Left lobe of liver (tissue), 2 donors: ENCODE measurements at regions not wholly inside any gene's neighbourhood (a gene's known extent, or its start where the extent isn't known, plus 50 kb on each side); places are given as distances from the start of the nearest gene placed in this dataset.

Experiments
- ATAC-seq: fragments of 200-7000 bp; cut with Tn5 transposase; one replicate; pipeline ENCODE4 v1.9.1; 2020; ENCODE audit warnings: mild to moderate bottlenecking, moderate library complexity
- DNase-seq: peaks from one replicate; pipeline ENCODE4 v3.0.0-alpha.2; 2020; ENCODE audit warnings: low spot score
- donor health status: DM: no; HTN: no; CAD: no; lungs with moderate emphysema.
- donor health status: DM: no; HTN: yes; CAD: no.

DNA sequence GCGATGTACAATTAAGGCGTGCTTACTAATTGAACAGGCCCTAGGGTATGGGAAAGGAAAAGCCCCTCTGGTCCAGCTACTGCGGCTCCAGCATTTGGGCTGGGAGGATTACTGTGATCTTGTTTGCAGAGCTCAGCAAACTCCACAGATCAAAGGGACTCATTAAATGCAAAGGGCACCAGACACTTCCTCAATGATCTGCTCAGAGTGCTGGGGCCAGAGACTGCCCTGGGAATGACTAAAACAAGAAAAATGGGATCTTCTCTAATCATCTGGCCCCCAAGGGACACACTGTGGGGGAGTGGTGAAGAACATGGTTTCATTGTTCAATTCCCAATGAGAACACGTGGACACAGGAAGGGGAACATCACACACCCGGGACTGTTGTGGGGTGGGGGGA, 85.0 kb downstream of the MARCHF4 start:
- ATAC-seq: no peak

GRCh38 chr2:216286616-216287231, 85.6 kb downstream of the MARCHF4 start:
- ATAC-seq (no peak), DNase-seq (no peak)

More for the DNA sequence above, 85.0 kb downstream of the MARCHF4 start:
- no peak for DNase-seq

- no peak for ATAC-seq
- DNase-seq: no peak
Observed at GRCh38 chr2:216285701-216286100, 86.6 kb downstream of the MARCHF4 start.

GRCh38 chr2:216284708-216285107, 87.6 kb downstream of the MARCHF4 start:
- no peak for DNase-seq
- ATAC-seq: no peak

GRCh38 chr2:216283038-216283900, 89.0 kb downstream of the MARCHF4 start:
- DNase-seq: no peak
- ATAC-seq: peak; percentile 34

GRCh38 chr2:216281876-216282275, 90.4 kb downstream of the MARCHF4 start:
- ATAC-seq: no peak
- DNase-seq: no peak

- ATAC-seq (no peak), DNase-seq (no peak)
Observed at GRCh38 chr2:216281316-216281715, 91.0 kb downstream of the MARCHF4 start.

- ATAC-seq: no peak
- DNase-seq: no peak
Observed at GRCh38 chr2:216279459-216279858, 92.8 kb downstream of the MARCHF4 start.

DNA sequence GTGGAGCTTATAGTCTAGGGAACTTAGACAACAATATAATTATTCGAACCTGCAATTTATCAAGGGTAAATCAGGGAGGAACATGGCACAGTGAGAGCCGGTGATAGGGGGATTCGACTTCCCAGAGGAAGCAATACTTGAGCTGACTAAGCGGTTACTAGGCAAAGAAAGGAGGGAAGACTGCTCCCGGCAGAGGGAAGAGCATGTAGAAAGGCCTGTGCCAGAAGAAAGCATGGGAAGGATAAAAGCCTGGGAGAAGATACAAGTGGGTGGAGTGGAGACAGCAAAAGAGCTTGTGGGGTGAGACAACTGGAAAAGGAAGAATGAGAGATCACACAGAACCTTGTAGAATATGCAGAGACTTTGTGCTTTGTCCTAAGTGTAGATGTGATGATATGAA, 93.3 kb downstream of the MARCHF4 start:
- DNase-seq: no peak
- no peak for ATAC-seq

DNA sequence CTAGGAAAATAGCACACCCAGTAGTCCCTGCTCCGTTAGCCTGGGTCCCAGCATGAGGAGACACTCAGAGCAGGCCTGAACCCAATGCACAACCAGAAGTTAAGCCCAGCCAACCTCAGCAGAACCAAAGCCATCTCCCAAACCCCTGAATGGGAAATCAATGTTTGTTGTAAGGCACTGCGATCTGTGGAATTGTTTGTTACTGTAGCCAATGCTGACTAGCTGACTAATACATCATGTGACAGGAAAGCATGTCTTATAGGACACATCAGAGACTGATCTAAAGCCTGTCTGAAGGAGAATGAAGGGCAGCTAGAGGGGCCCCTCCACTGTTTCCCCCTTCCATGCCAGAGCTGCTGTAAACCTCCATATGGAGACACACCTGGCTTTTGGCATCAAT, 96.4 kb downstream of the MARCHF4 start:
- DNase-seq (no peak), ATAC-seq (no peak)

DNA sequence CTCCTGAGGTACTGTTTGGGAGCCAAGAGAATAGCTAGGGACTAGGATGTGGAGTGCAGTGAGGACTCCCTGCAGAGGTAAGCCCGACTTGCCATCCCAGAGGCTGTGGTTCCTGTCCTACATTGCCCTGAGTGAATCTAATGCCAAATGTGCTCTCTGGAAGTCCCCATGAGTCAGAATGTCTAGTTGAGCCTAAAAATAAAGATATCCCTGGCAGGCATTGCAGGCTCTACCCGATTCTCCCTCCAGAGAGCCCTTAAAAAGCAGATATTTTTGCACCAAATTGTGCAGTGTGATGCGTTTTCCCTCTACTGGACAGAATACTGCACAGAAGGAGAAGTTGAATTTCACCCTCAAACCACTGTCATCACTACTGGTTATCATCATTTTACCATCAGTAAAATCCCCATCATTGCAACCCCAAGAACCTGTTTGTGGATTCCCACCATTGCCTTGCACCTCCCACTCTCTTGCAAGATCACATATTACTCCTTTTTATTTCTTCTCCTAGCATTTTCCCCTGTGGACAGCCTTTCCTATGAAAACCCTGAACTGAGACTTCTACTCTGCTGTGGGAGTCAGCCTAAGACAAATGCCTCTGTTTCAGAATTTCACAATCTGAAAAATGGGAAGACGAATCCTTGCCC, 98.0 kb downstream of the MARCHF4 start:
- ATAC-seq: no peak
- no peak for DNase-seq

DNA sequence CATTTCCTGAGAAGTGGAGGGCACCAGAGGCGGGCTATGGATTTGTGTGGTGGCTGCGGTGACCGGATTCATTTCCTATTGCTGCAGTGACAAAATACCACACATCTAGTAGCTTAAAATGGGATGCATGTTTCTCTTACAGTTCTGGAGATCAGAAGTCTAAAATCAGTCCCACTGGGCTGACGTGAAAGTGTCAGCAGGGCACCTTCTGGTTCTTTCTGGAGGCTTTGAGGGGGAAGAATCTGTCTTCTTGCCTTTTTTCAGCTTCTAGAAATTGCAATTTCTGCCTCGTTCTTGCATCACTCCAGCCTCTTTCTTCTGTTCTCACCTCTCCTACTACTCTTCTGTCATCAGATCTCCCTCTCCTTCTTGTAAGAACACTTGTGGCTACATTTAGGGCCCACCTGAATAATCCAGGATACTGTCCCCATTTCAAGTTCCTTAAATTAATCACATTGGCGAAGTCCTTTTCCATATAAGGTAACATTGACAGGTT, 111.2 kb downstream of the MARCHF4 start:
- no peak for DNase-seq
- no peak for ATAC-seq

- DNase-seq (no peak), ATAC-seq (no peak)
Observed at GRCh38 chr2:216260629-216261028, 111.7 kb downstream of the MARCHF4 start.

DNA sequence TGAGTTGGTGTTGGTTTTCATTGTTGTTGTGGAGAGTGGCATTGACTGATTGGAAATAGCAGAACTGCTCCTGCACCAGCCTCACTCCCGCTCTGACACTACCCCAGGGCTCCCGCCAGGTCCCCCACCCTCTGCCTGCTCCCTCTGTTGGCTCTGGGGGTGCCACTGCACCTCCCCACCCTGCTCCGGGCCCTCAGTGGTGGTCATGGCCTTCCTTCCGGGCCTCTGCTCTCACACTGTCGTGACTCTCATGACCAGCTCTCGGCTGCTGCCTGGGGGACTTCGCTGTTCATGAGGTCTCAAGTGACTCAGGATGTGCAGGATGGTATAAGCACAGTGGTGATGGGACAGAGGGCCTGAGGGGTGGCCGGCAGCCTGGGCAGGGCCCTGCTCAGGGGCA, 113.2 kb downstream of the MARCHF4 start:
- DNase-seq: no peak
- no peak for ATAC-seq

DNA sequence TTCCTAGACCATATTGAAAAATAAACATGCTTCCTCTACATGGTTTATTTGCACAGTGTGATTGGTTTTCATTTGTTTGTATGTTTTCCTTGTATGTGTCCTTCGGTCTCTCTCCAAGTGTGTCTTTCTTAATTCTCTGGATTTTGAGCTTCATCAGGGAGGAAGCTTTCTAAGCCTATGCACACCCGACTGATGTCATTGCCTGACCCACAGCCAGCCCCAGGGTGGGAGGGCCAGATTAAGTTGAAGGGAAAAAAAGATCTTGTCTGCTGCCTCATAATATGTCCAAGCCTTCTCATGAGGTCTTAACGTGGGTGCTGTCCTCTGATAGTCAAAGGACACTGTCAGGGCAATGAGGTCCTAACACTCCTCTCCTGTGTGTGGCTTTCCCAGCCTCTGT, 115.2 kb downstream of the MARCHF4 start:
- no peak for ATAC-seq
- DNase-seq: no peak
